Liver (tissue), 8 donors: ENCODE measurements at regions not wholly inside any gene's neighbourhood (a gene's known extent, or its start where the extent isn't known, plus 50 kb on each side); places are given as distances from the start of the nearest gene placed in this dataset.

Experiments used
- DNase-seq: peaks from one replicate; pipeline ENCODE4 v3.0.0-alpha.2; 2017; ENCODE audit warnings: low spot score
- H3K27ac ChIP-seq, 2 donors: one replicate each; pipeline ENCODE4 v1.7.0; 2013; ENCODE audit warnings: inconsistent platforms in 2 of 2, low read length in 2 of 2, control low read depth in 1 of 2, low read depth in 1 of 2, mild to moderate bottlenecking in 1 of 2
- H3K27me3 ChIP-seq, 4 donors: one replicate each; pipeline versions ENCODE4 v1.6.1 to v1.7.0; 2013; ENCODE audit warnings: low read length in 3 of 4, inconsistent platforms in 1 of 4, mild to moderate bottlenecking in 1 of 4, moderate library complexity in 1 of 4; ENCODE audit not compliant: control insufficient read depth in 4 of 4, insufficient read depth in 4 of 4
- H3K36me3 ChIP-seq, 4 donors: one replicate each; pipeline versions ENCODE4 v1.6.1 to v1.7.0; 2013; ENCODE audit warnings: low read length in 3 of 4, mild to moderate bottlenecking in 3 of 4, low read depth in 1 of 4, moderate library complexity in 1 of 4; ENCODE audit not compliant: control insufficient read depth in 4 of 4, insufficient read depth in 3 of 4
- H3K4me1 ChIP-seq, 4 donors: one replicate each; pipeline versions ENCODE4 v1.6.1 to v1.7.0; 2013; ENCODE audit warnings: low read length in 3 of 4, mild to moderate bottlenecking in 3 of 4, moderate library complexity in 1 of 4; ENCODE audit not compliant: control insufficient read depth in 4 of 4, insufficient read depth in 4 of 4
- H3K4me3 ChIP-seq, 3 donors: one replicate each; pipeline versions ENCODE4 v1.6.1 to v1.7.0; 2013; ENCODE audit warnings: low read length in 3 of 3, control low read depth in 1 of 3, low read depth in 1 of 3, mild to moderate bottlenecking in 1 of 3
- H3K9ac ChIP-seq, 2 donors: one replicate each; pipeline ENCODE4 v1.7.0; 2013; ENCODE audit warnings: low read length in 2 of 2, mild to moderate bottlenecking in 2 of 2, moderate library complexity in 2 of 2, control low read depth in 1 of 2, low read depth in 1 of 2
- H3K9me3 ChIP-seq, 4 donors: one replicate each; pipeline versions ENCODE4 v1.6.1 to v1.7.0; 2013; ENCODE audit warnings: low read length in 3 of 4; ENCODE audit not compliant: control insufficient read depth in 4 of 4
- ATF3 ChIP-seq: IDR thresholded peaks from 2 replicates; pipeline ENCODE4 v1.6.1; 2016; ENCODE audit warnings: antibody characterized with exemption
- CTCF ChIP-seq: fragments of 150-350 bp; IDR thresholded peaks from 2 replicates; pipeline ENCODE4 v1.5.1; 2017; ENCODE audit warnings: improper control_type of control experiment, low read depth, low read length; ENCODE audit not compliant: missing input control
- EGR1 ChIP-seq, 2 donors: IDR thresholded peaks; 2 replicates each; pipeline ENCODE4 v1.6.1; 2016 to 2018; ENCODE audit warnings: antibody characterized with exemption in 2 of 2, low read depth in 2 of 2
- FOXA1 ChIP-seq: IDR thresholded peaks from 2 replicates; pipeline ENCODE4 v1.6.1; 2016; ENCODE audit warnings: antibody characterized with exemption
- FOXA2 ChIP-seq: IDR thresholded peaks from 2 replicates; pipeline ENCODE4 v1.6.1; 2016; ENCODE audit warnings: antibody characterized with exemption
- GABPA ChIP-seq, 2 donors: IDR thresholded peaks in 1 of 2; conservative IDR thresholded peaks in 1 of 2; 2 replicates each; pipeline ENCODE4 v1.6.1; 2016; ENCODE audit warnings: antibody characterized with exemption in 2 of 2, mild to moderate bottlenecking in 1 of 2, moderate library complexity in 1 of 2
- HNF4A ChIP-seq, 2 donors: conservative IDR thresholded peaks; 2 replicates each; pipeline ENCODE4 v1.6.1; 2016; ENCODE audit warnings: antibody characterized with exemption in 2 of 2, mild to moderate bottlenecking in 2 of 2
- HNF4G ChIP-seq: IDR thresholded peaks from 2 replicates; pipeline ENCODE4 v1.6.1; 2016; ENCODE audit warnings: antibody characterized with exemption
- JUND ChIP-seq, 2 donors: IDR thresholded peaks; 2 replicates each; pipeline ENCODE4 v1.6.1; 2016; ENCODE audit warnings: antibody characterized with exemption in 2 of 2
- MAX ChIP-seq: IDR thresholded peaks from 2 replicates; pipeline ENCODE4 v1.6.1; 2016; ENCODE audit warnings: antibody characterized with exemption
- NR2F2 ChIP-seq: IDR thresholded peaks from 2 replicates; pipeline ENCODE4 v1.6.1; 2016; ENCODE audit warnings: antibody characterized with exemption
- RAD21 ChIP-seq, 2 donors: IDR thresholded peaks; 2 replicates each; pipeline ENCODE4 v1.6.1; 2016; ENCODE audit warnings: antibody characterized with exemption in 2 of 2, mild to moderate bottlenecking in 2 of 2
- REST ChIP-seq: IDR thresholded peaks from 2 replicates; pipeline ENCODE4 v1.6.1; 2016; ENCODE audit warnings: antibody characterized with exemption, mild to moderate bottlenecking
- RXRA ChIP-seq, 2 donors: IDR thresholded peaks; 2 replicates each; pipeline ENCODE4 v1.6.1; 2017 to 2018; ENCODE audit warnings: antibody characterized with exemption in 2 of 2, mild to moderate bottlenecking in 1 of 2
- SP1 ChIP-seq: IDR thresholded peaks from 2 replicates; pipeline ENCODE4 v1.6.1; 2018; ENCODE audit warnings: antibody characterized with exemption, mild to moderate bottlenecking
- TAF1 ChIP-seq: conservative IDR thresholded peaks from 2 replicates; pipeline ENCODE4 v1.6.1; 2016; ENCODE audit warnings: antibody characterized with exemption, mild to moderate bottlenecking
- YY1 ChIP-seq: IDR thresholded peaks from 2 replicates; pipeline ENCODE4 v1.6.1; 2016; ENCODE audit warnings: antibody characterized with exemption, mild to moderate bottlenecking
- WGBS: extraction: QIAGEN DNeasy Blood & Tissue Kit; methylation state at CpG from one replicate; pipeline ENCODE4 v1.1.7; 2013; 5-methylcytosine and 5-hydroxymethylcytosine counted together
- TF ChIP-seq, protein P1 (sequence below): IDR thresholded peaks from 2 replicates; pipeline ENCODE4 v1.6.1; 2016; ENCODE audit warnings: antibody characterized with exemption
- donor health status: healthy.
- donor health status: healthy.
- donor health status: healthy.
- donor health status: healthy.
- donor health status: healthy.

DNA sequence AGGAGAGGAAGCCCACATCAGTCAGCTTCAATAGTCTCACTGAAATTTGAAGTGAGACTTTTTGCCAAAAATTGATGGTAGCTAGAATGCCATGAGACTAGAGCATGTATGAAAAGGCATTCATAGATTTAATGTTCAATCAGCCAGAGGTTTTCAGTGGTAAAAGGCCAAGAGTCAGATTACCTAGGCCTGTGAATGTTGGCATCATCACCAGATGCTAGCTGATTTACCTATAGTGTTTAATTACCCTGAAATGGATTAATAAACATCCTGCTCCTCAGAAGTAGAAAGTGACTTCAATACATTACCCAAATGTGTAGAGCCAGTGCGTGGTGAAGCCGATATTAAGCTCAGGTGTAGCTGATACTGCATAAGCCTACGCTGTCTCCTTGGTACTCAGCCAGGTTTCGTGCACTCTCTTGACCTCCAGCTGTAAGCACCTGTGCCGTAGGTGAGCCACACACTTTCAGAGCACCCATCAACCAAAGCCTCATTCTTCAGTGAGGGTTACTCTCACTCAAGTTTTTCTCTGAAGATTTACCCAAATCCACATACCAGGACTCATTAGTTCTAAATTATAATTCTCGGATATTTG lies 1140.3 kb upstream of the SLC10A2 start:
- Histone ChIP-seq H3K4me3 (no peak overlapping the region), H3K27me3 (no peaks in the 10 kb centered on the region), H3K27ac (no peak overlapping the region), H3K36me3 (no peaks in the 10 kb centered on the region), H3K9me3 (no peaks in the 10 kb centered on the region), H3K9ac (no peak overlapping the region), H3K4me1 (no peaks in the 10 kb centered on the region)
- DNase-seq: no peak
- TF ChIP-seq JUND (IDR thresholded peaks at IDR 0.05) (no peak), MAX (no peak), TAF1 (no peak), CTCF (no peak), GABPA (IDR thresholded peaks at IDR 0.05 in 1 of 2, conservative IDR thresholded peaks at IDR 0.05 in 1 of 2) (no peak), NR2F2 (no peak), SP1 (no peak), HNF4A (conservative IDR thresholded peaks at IDR 0.05) (no peak), HNF4G (no peak), FOXA1 (no peak), REST (no peak), YY1 (no peak), RAD21 (IDR thresholded peaks at IDR 0.05) (no peak), RXRA (IDR thresholded peaks at IDR 0.05) (no peak), EGR1 (IDR thresholded peaks at IDR 0.05; ENCODE audit: low read depth in 2 of 2) (no peak), FOXA2 (no peak), ATF3 (no peak)
- TF ChIP-seq, protein P1, sequence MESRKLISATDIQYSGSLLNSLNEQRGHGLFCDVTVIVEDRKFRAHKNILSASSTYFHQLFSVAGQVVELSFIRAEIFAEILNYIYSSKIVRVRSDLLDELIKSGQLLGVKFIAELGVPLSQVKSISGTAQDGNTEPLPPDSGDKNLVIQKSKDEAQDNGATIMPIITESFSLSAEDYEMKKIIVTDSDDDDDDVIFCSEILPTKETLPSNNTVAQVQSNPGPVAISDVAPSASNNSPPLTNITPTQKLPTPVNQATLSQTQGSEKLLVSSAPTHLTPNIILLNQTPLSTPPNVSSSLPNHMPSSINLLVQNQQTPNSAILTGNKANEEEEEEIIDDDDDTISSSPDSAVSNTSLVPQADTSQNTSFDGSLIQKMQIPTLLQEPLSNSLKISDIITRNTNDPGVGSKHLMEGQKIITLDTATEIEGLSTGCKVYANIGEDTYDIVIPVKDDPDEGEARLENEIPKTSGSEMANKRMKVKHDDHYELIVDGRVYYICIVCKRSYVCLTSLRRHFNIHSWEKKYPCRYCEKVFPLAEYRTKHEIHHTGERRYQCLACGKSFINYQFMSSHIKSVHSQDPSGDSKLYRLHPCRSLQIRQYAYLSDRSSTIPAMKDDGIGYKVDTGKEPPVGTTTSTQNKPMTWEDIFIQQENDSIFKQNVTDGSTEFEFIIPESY: no peak
- WGBS: 90% methylated on average over 6 of the region's 6 CpGs
